H1 (cell line): ENCODE measurements at regions not wholly inside any gene's neighbourhood (a gene's known extent, or its start where the extent isn't known, plus 50 kb on each side); places are given as distances from the start of the nearest gene placed in this dataset.

ENCODE experiments used
- CBX5 ChIP-seq: fragments of 300-800, 300-1000 bp; sonication (generic); IDR thresholded peaks from 2 replicates; pipeline ENCODE4 v1.7.1; 2016; ENCODE audit warnings: antibody characterized with exemption, low read length, low read depth
- TF ChIP-seq, protein P1 (sequence below), 3 experiments: IDR thresholded peaks; 1 replicate in 2 of 3; 2 replicates in 1 of 3; pipeline versions ENCODE4 v1.5.1 to v1.6.1; 2011; ENCODE audit warnings: low read length in 3 of 3, mild to moderate bottlenecking in 3 of 3, inconsistent platforms in 2 of 3, low read depth in 1 of 3, moderate library complexity in 1 of 3; ENCODE audit not compliant: insufficient read depth in 1 of 3; ENCODE audit errors: control extremely low read depth in 1 of 3

DNA sequence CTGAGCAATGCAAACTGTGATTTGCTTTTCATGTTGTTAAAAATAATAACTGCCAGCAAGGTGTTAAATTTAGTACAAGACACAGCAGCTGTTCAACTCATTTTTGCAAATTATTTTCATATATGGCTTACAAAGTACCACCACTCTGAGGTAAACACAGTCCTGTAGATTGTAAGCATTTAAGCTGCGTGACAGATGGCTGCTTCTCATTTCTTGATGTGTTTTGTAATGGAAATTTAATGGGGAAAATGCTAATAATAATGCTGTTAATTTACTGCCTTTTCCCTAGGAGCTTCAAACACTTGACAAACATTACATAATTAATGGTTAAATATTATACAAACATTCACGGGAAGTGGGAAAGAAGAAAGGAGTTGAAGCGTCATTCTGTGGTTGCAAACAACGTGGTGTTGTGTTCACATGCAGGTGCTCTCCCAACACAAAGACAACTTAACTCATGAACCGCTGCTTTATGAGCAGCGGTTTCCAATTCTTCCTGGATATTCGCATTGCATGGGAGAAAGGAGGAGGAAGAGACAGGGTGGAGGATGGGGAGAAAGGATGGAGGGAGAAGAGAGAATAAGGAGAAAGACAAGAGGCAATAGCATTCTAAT, 236.8 kb upstream of the VCX start:
- no peak for TF ChIP-seq CBX5
- TF ChIP-seq, protein P1, sequence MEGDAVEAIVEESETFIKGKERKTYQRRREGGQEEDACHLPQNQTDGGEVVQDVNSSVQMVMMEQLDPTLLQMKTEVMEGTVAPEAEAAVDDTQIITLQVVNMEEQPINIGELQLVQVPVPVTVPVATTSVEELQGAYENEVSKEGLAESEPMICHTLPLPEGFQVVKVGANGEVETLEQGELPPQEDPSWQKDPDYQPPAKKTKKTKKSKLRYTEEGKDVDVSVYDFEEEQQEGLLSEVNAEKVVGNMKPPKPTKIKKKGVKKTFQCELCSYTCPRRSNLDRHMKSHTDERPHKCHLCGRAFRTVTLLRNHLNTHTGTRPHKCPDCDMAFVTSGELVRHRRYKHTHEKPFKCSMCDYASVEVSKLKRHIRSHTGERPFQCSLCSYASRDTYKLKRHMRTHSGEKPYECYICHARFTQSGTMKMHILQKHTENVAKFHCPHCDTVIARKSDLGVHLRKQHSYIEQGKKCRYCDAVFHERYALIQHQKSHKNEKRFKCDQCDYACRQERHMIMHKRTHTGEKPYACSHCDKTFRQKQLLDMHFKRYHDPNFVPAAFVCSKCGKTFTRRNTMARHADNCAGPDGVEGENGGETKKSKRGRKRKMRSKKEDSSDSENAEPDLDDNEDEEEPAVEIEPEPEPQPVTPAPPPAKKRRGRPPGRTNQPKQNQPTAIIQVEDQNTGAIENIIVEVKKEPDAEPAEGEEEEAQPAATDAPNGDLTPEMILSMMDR (IDR thresholded peaks at IDR 0.05; ENCODE audit: control extremely low read depth in 1 of 3, insufficient read depth in 1 of 3, low read depth in 1 of 3, low read length in 3 of 3) = no peak
